HG02571 (cell line): ENCODE measurements at regions not wholly inside any gene's neighbourhood (a gene's known extent, or its start where the extent isn't known, plus 50 kb on each side); places are given as distances from the start of the nearest gene placed in this dataset.

Experiments used
- ATAC-seq: cut with Tn5 transposase; IDR thresholded peaks from one replicate; pipeline ENCODE4 v1.9.1; 2021; ENCODE audit warnings: mild to moderate bottlenecking, moderate library complexity; ENCODE audit not compliant: unreplicated experiment

GRCh38 chr15:60057554-60057953, 53.4 kb downstream of the FOXB1 start:
- ATAC-seq: no peak

- ATAC-seq: no peak
Observed at GRCh38 chr15:60059186-60059585, 55.1 kb downstream of the FOXB1 start.

GRCh38 chr15:60061758-60062157, 57.6 kb downstream of the FOXB1 start:
- no peak for ATAC-seq

GRCh38 chr15:60062826-60063225, 58.7 kb downstream of the FOXB1 start:
- no peak for ATAC-seq

GRCh38 chr15:60065951-60066350, 61.8 kb downstream of the FOXB1 start:
- ATAC-seq: no peak

- ATAC-seq: no peak
Observed at GRCh38 chr15:60070838-60071493, 66.9 kb downstream of the FOXB1 start.

- no peak for ATAC-seq
Observed at GRCh38 chr15:60072826-60073465, 68.8 kb downstream of the FOXB1 start.

GRCh38 chr15:60073466-60073840, 69.3 kb downstream of the FOXB1 start:
- no peak for ATAC-seq

- ATAC-seq: no peak
Observed at GRCh38 chr15:60074181-60074885, 70.2 kb downstream of the FOXB1 start.

GRCh38 chr15:60076045-60076444, 71.9 kb downstream of the FOXB1 start:
- no peak for ATAC-seq

GRCh38 chr15:60076582-60077276, 72.6 kb downstream of the FOXB1 start:
- ATAC-seq: no peak

- ATAC-seq: no peak
Observed at GRCh38 chr15:60077581-60078359, 73.7 kb downstream of the FOXB1 start.

- no peak for ATAC-seq
Observed at GRCh38 chr15:60079210-60079609, 75.1 kb downstream of the FOXB1 start.

- no peak for ATAC-seq
Observed at GRCh38 chr15:60081976-60082375, 77.9 kb downstream of the FOXB1 start.

- no peak for ATAC-seq
Observed at GRCh38 chr15:60083318-60083717, 79.2 kb downstream of the FOXB1 start.

- ATAC-seq: no peak
Observed at GRCh38 chr15:60086681-60087429, 82.7 kb downstream of the FOXB1 start.

GRCh38 chr15:60087561-60087960, 83.5 kb downstream of the FOXB1 start:
- no peak for ATAC-seq

GRCh38 chr15:60090747-60091146, 86.6 kb downstream of the FOXB1 start:
- ATAC-seq: no peak

- ATAC-seq: no peak
Observed at GRCh38 chr15:60091157-60091556, 87.0 kb downstream of the FOXB1 start.

- no peak for ATAC-seq
Observed at GRCh38 chr15:60091911-60092310, 87.8 kb downstream of the FOXB1 start.
